MM.1S (cell line): ENCODE measurements at regions not wholly inside any gene's neighbourhood (a gene's known extent, or its start where the extent isn't known, plus 50 kb on each side); places are given as distances from the start of the nearest gene placed in this dataset.

Source experiments
- DNase-seq: peaks from one replicate; pipeline ENCODE4 v3.0.0-alpha.2; 2015
- H2AFZ ChIP-seq: fragments of 300-600 bp; sonication (generic); 2 replicates; pipeline ENCODE4 v1.6.0; 2016; ENCODE audit warnings: antibody characterized with exemption, low read length
- H3F3A ChIP-seq: fragments of 300-600 bp; sonication (generic); 2 replicates; pipeline ENCODE4 v1.6.1; 2016; ENCODE audit warnings: mild to moderate bottlenecking, antibody characterized with exemption, low read length, moderate library complexity, mixed read lengths; ENCODE audit not compliant: insufficient read depth
- H3K27ac ChIP-seq: fragments of 300-600 bp; sonication (generic); 2 replicates; pipeline ENCODE4 v1.5.1; 2016; ENCODE audit warnings: mild to moderate bottlenecking, low read length
- H3K27me3 ChIP-seq: fragments of 300-600 bp; sonication (generic); replicated peaks from 2 replicates; pipeline ENCODE4 v1.6.0; 2016; ENCODE audit warnings: low read length; ENCODE audit not compliant: insufficient read depth
- H3K36me3 ChIP-seq: fragments of 300-600 bp; sonication (generic); replicated peaks from 2 replicates; pipeline ENCODE4 v1.6.1; 2016; ENCODE audit warnings: mild to moderate bottlenecking, low read length, mixed read lengths; ENCODE audit not compliant: insufficient read depth
- H3K4me1 ChIP-seq: fragments of 300-600 bp; sonication (generic); 2 replicates; pipeline ENCODE4 v1.6.1; 2016; ENCODE audit warnings: low read length, mixed read lengths
- H3K4me2 ChIP-seq: fragments of 300-600 bp; sonication (generic); 2 replicates; pipeline ENCODE4 v1.6.0; 2016; ENCODE audit warnings: low read depth, low read length
- H3K4me3 ChIP-seq: fragments of 300-600 bp; sonication (generic); 2 replicates; pipeline ENCODE4 v1.5.1; 2016; ENCODE audit warnings: low read length, mixed read lengths
- H3K79me2 ChIP-seq: fragments of 300-600 bp; sonication (generic); 2 replicates; pipeline ENCODE4 v1.6.1; 2016; ENCODE audit warnings: mixed run types, low read length, mixed read lengths
- H3K9ac ChIP-seq: fragments of 300-600 bp; sonication (generic); 2 replicates; pipeline ENCODE4 v1.6.1; 2016; ENCODE audit warnings: low read length, mixed read lengths
- H3K9me2 ChIP-seq: fragments of 300-600 bp; sonication (generic); replicated peaks from 2 replicates; pipeline ENCODE4 v1.6.1; 2016; ENCODE audit warnings: mild to moderate bottlenecking, low read length, mixed read lengths; ENCODE audit not compliant: insufficient read depth
- H3K9me3 ChIP-seq: fragments of 300-600 bp; sonication (generic); replicated peaks from 2 replicates; pipeline ENCODE4 v1.6.1; 2016; ENCODE audit warnings: mild to moderate bottlenecking, low read length, mixed read lengths; ENCODE audit not compliant: insufficient read depth
- H4K20me1 ChIP-seq: fragments of 300-600 bp; sonication (generic); 2 replicates; pipeline ENCODE4 v1.6.1; 2016; ENCODE audit warnings: mild to moderate bottlenecking, low read length, moderate library complexity, mixed read lengths; ENCODE audit not compliant: insufficient read depth
- EZH2 ChIP-seq: fragments of 300-600 bp; sonication (generic); optimal IDR thresholded peaks from 2 replicates; pipeline ENCODE3; 2017; ENCODE audit warnings: low read depth, mild to moderate bottlenecking, antibody characterized with exemption, low read length, mixed read lengths
- EZH2phosphoT487 ChIP-seq: fragments of 300-600 bp; sonication (generic); IDR thresholded peaks from 2 replicates; pipeline ENCODE4 v1.6.1; 2018; ENCODE audit warnings: antibody characterized with exemption, low read length
- TF ChIP-seq, protein P1 (sequence below): fragments of 300-600 bp; sonication (generic); IDR thresholded peaks from 2 replicates; pipeline ENCODE4 v1.5.1; 2016; ENCODE audit warnings: antibody characterized with exemption, low read length, mixed read lengths

DNA sequence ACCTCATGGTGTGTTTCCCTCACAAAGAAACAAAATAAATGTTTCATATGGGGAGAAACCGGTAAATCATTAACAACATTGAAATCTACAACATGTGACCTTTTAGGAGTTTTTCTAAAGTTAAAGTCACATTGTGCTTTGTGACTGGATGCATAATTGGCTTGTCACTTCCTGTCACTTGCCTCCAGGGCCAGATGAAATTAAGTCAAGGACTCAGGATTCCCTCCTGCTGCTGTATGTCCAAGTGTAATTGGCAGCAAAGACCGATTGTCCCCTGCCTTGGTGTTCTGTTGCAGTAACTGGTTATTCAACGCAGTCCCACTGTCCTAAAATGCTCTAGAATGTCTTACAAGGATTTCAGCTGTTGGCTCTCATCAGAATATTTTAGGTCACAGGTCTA lies 448.2 kb downstream of the LIG4 start:
- Histone ChIP-seq H4K20me1 (no peaks in the 10 kb centered on the region), H3K79me2 (no peaks in the 10 kb centered on the region), H2AFZ (no peak overlapping the region), H3K27ac (no peak overlapping the region), H3K27me3 (no peaks in the 10 kb centered on the region), H3K9me3 (no peaks in the 10 kb centered on the region), H3K4me1 (no peaks in the 10 kb centered on the region), H3K36me3 (no peaks in the 10 kb centered on the region), H3K4me3 (no peak overlapping the region), H3F3A (no peaks in the 10 kb centered on the region), H3K4me2 (no peak overlapping the region), H3K9ac (no peak overlapping the region), H3K9me2 (no peaks in the 10 kb centered on the region)
- TF ChIP-seq, protein P1, sequence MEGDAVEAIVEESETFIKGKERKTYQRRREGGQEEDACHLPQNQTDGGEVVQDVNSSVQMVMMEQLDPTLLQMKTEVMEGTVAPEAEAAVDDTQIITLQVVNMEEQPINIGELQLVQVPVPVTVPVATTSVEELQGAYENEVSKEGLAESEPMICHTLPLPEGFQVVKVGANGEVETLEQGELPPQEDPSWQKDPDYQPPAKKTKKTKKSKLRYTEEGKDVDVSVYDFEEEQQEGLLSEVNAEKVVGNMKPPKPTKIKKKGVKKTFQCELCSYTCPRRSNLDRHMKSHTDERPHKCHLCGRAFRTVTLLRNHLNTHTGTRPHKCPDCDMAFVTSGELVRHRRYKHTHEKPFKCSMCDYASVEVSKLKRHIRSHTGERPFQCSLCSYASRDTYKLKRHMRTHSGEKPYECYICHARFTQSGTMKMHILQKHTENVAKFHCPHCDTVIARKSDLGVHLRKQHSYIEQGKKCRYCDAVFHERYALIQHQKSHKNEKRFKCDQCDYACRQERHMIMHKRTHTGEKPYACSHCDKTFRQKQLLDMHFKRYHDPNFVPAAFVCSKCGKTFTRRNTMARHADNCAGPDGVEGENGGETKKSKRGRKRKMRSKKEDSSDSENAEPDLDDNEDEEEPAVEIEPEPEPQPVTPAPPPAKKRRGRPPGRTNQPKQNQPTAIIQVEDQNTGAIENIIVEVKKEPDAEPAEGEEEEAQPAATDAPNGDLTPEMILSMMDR = no peak
- TF ChIP-seq EZH2 (no peak), EZH2phosphoT487 (no peak)
- no peak for DNase-seq

DNA sequence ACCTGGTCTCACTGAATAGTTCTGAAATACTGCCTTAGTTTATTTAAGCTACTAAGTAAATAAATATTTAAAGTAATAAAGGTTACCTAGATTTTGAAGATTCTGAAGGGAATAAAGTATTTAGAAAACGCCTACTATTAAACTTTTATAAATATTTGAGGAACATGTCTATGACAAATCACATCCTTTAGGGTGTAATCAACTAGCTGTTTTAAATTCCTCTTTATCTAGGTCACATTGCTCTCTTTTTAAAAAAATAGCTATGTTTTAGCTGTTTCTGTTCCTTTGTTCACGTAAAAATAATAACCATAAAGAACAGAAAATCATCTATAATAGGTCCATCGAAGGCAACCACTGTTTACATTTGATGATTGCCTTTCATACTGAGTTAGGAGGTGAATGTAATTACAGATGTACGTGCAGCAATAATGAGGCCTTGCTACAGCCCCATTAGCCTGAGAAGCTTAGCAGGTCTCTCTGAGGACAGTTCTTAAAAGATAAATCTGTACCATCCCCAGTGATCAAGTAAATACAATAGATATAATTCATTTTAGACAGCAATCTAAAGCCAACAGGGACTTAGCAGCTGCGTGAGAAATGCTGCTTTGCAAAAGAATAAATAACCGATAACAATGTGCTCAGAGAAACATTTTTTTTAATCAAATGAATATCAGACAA lies 449.5 kb downstream of the LIG4 start:
- TF ChIP-seq EZH2phosphoT487 (no peak), EZH2 (no peak)
- TF ChIP-seq, protein P1 = no peak
- no peaks in the 10 kb centered on the region for H3K27me3 ChIP-seq
- no peak overlapping the region for H3K27ac ChIP-seq
- H3K4me3 ChIP-seq = no peak overlapping the region
- H3K4me1 ChIP-seq = no peaks in the 10 kb centered on the region
- H3K4me2 ChIP-seq = no peak overlapping the region
- no peak for DNase-seq
- H4K20me1 ChIP-seq = no peaks in the 10 kb centered on the region
- H3K79me2 ChIP-seq = no peaks in the 10 kb centered on the region
- no peak overlapping the region for H3K9ac ChIP-seq
- no peaks in the 10 kb centered on the region for H3K9me3 ChIP-seq
- H3K36me3 ChIP-seq = no peaks in the 10 kb centered on the region
- no peaks in the 10 kb centered on the region for H3F3A ChIP-seq
- no peak overlapping the region for H2AFZ ChIP-seq
- H3K9me2 ChIP-seq = no peaks in the 10 kb centered on the region

DNA sequence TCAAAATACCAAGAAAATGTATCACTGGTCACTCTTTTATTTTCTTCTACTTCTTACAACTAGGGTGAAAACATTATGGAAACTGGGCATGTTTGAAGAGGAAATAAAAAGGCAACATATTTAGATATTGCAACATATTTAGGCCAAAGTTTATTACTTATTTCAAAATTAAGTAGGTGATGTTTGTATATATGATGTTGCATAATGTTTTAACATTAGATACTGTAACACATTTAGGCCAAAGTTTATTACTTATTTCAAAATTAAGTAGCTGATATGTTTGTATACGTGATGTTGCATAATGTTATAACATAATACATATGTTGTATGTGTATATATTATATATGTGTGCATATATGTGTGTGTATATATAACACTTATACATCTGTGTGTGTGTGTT lies 451.3 kb downstream of the LIG4 start:
- Histone ChIP-seq H4K20me1 (no peaks in the 10 kb centered on the region), H3K4me2 (no peak overlapping the region), H3K9ac (no peak overlapping the region), H3F3A (no peaks in the 10 kb centered on the region), H3K79me2 (no peaks in the 10 kb centered on the region), H3K9me3 (no peaks in the 10 kb centered on the region), H3K36me3 (no peaks in the 10 kb centered on the region), H2AFZ (no peak overlapping the region), H3K9me2 (no peaks in the 10 kb centered on the region), H3K27me3 (no peaks in the 10 kb centered on the region), H3K27ac (no peak overlapping the region), H3K4me3 (no peak overlapping the region), H3K4me1 (no peaks in the 10 kb centered on the region)
- no peak for TF ChIP-seq EZH2phosphoT487
- no peak for DNase-seq

DNA sequence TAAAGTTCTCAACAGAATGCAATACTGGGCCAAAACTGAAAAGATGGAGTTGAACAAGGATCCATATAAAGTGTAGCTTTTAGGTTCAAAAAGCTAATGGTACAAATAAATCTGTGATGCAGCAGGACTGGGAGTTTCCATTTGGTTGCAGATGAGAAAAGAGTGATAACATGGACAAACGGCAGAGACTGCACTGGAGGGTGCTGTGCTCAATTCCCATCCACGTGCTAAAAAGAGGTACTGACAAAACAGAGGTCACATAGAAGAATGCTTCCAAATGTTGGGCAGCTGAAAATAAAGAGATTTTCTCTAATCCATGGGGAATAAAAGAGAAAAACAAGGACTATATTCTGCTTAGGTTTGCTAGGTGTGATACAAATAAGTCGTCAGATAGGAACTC lies 461.6 kb downstream of the LIG4 start:
- no peaks in the 10 kb centered on the region for H3K9me3 ChIP-seq
- H3K4me2 ChIP-seq = no peak overlapping the region
- H3F3A ChIP-seq = no peaks in the 10 kb centered on the region
- no peak overlapping the region for H2AFZ ChIP-seq
- no peaks in the 10 kb centered on the region for H3K27me3 ChIP-seq
- no peak overlapping the region for H3K4me3 ChIP-seq
- H3K9me2 ChIP-seq = no peaks in the 10 kb centered on the region
- H3K79me2 ChIP-seq = no peaks in the 10 kb centered on the region
- H4K20me1 ChIP-seq = no peaks in the 10 kb centered on the region
- DNase-seq = no peak
- H3K4me1 ChIP-seq = no peaks in the 10 kb centered on the region
- no peak overlapping the region for H3K9ac ChIP-seq
- no peak overlapping the region for H3K27ac ChIP-seq
- TF ChIP-seq, protein P1 = no peak
- TF ChIP-seq EZH2 = no peak
- no peak for TF ChIP-seq EZH2phosphoT487
- H3K36me3 ChIP-seq = no peaks in the 10 kb centered on the region
